ENCODE measurements at regions not wholly inside any gene's neighbourhood (a gene's known extent, or its start where the extent isn't known, plus 50 kb on each side); places are given as distances from the start of the nearest gene placed in this dataset.
"Not testable (repeated sequence)": the region's sequence is repeated elsewhere in the genome, so short reads cannot be mapped to it uniquely, and the experiment has no call there.

DNA sequence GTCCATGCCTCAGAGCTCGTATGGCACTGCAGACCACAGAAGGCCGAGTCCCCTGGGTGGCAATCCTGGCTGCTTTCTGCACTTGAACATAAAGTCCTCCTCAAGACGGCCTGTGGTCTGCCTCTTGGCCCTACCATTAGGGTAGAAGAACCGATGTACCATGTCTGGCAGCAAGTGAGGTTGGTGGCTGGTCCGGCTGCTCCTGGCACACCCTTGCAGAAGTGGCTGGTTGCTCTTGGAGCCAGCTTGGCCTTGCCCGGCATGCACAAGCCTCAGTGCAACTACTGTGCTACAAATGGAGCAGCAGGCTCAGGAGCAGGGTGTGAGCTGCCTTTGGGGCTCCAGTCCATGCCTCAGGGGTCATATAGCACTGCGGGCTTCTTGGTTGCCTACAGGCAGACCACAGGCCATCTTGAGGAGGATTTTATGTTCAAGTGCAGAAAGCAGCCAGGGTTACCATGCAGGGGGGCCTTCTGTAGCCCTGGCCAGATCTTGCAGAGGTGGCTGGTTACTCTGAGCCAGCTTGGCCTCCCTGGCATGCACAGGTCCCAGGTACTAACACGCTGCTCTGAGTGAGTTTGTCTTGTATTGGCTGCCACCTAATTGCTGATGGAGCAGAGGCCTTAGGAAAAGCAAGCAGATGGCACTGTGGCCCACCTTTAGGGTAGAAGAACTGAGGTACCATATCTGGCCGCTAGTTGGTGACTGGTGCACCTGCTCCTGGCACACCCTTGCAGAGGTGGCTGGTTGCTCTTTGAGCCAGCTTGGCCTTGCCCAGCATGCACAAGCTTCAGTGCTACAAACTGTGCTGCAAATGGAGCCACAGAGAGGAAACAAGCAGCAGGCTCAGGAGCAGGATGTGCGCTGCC is 106.4 kb downstream of the CCDC74A start:
- H4K20me1 ChIP-seq (ENCODE audit: control insufficient read depth, extremely low read depth, insufficient read depth, low read length); H3K4me2 ChIP-seq (ENCODE audit: control insufficient read depth, extremely low read depth, insufficient read depth, low read depth, low read length); FAIRE-seq; dilution Hi-C loops (cut with MboI; ENCODE audit: extremely low pct_ligation_motif_present, low sequenced_read_pairs); H3K79me2 ChIP-seq (ENCODE audit: control insufficient read depth, insufficient read depth, low read length); H3K36me3 ChIP-seq (ENCODE audit: control insufficient read depth in 2 of 2, extremely low read depth in 1 of 2, insufficient read depth in 2 of 2, low read length in 2 of 2); H3K4me3 ChIP-seq (ENCODE audit: control insufficient read depth in 2 of 3, extremely low read depth in 1 of 3, insufficient read depth in 2 of 3, low read depth in 1 of 3, low read length in 3 of 3); H3K4me1 ChIP-seq (ENCODE audit: control insufficient read depth, extremely low read depth, insufficient read depth, low read length); H3K9me3 ChIP-seq (ENCODE audit: control insufficient read depth, low read depth, low read length); H3K9me1 ChIP-seq (ENCODE audit: control insufficient read depth, extremely low read depth, insufficient read depth, low read length); H3K27me3 ChIP-seq (ENCODE audit: control insufficient read depth, extremely low read depth, insufficient read depth, low read length); H2AFZ ChIP-seq (ENCODE audit: control insufficient read depth, low read length); H3K9ac ChIP-seq (ENCODE audit: control insufficient read depth, extremely low read depth, insufficient read depth, low read length); H3K27ac ChIP-seq (ENCODE audit: control insufficient read depth, insufficient read depth, low read length); DNase-seq (ENCODE audit: low read depth, low spot score): not testable (repeated sequence)

DNA sequence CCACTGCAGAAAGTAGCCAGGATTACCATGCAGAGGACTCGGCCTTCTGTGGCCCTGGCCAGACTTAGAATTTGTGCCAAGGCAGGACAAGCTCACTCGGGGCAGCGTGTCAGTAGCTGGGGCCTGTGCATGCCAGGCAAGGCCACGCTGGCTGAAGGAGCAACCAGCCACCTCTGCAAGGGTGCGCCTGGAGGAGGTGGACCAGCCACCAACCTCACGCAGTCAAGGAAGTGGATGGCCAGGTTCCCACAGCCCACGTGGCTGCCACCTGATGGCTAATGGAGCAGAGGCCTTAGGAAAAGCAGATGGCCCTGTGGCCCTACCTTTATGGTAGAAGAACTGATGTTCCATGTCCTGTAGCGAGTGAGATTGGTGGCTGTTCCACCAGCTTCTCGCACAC is 107.9 kb downstream of the CCDC74A start:
- TF ChIP-seq, protein P1, sequence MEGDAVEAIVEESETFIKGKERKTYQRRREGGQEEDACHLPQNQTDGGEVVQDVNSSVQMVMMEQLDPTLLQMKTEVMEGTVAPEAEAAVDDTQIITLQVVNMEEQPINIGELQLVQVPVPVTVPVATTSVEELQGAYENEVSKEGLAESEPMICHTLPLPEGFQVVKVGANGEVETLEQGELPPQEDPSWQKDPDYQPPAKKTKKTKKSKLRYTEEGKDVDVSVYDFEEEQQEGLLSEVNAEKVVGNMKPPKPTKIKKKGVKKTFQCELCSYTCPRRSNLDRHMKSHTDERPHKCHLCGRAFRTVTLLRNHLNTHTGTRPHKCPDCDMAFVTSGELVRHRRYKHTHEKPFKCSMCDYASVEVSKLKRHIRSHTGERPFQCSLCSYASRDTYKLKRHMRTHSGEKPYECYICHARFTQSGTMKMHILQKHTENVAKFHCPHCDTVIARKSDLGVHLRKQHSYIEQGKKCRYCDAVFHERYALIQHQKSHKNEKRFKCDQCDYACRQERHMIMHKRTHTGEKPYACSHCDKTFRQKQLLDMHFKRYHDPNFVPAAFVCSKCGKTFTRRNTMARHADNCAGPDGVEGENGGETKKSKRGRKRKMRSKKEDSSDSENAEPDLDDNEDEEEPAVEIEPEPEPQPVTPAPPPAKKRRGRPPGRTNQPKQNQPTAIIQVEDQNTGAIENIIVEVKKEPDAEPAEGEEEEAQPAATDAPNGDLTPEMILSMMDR (optimal IDR thresholded peaks at IDR 0.05 in 1 of 3, IDR thresholded peaks at IDR 0.05 in 1 of 3, conservative IDR thresholded peaks at IDR 0.05 in 1 of 3; ENCODE audit: extremely low read depth in 1 of 3, insufficient read depth in 2 of 3, low read length in 3 of 3): no peak
- no peak for TF ChIP-seq EZH2 (IDR thresholded peaks at IDR 0.05; ENCODE audit: low read length)
- dilution Hi-C loops (cut with MboI; ENCODE audit: extremely low pct_ligation_motif_present, low sequenced_read_pairs): no loop called here
- no peak for FAIRE-seq
- no peak overlapping the region for H2AFZ ChIP-seq (ENCODE audit: control insufficient read depth, low read length)
- H3K36me3 ChIP-seq (ENCODE audit: control insufficient read depth in 2 of 2, extremely low read depth in 1 of 2, insufficient read depth in 2 of 2, low read length in 2 of 2): no peaks in the 10 kb centered on the region
- H3K9me1 ChIP-seq (ENCODE audit: control insufficient read depth, extremely low read depth, insufficient read depth, low read length): no peaks in the 10 kb centered on the region
- no peaks in the 10 kb centered on the region for H3K9me3 ChIP-seq (ENCODE audit: control insufficient read depth, low read depth, low read length)
- no peak overlapping the region for H3K9ac ChIP-seq (ENCODE audit: control insufficient read depth, extremely low read depth, insufficient read depth, low read length)
- no peaks in the 10 kb centered on the region for H3K79me2 ChIP-seq (ENCODE audit: control insufficient read depth, insufficient read depth, low read length)
- no peak overlapping the region for H3K4me3 ChIP-seq (ENCODE audit: control insufficient read depth in 2 of 3, extremely low read depth in 1 of 3, insufficient read depth in 2 of 3, low read depth in 1 of 3, low read length in 3 of 3)
- H3K4me2 ChIP-seq (ENCODE audit: control insufficient read depth, extremely low read depth, insufficient read depth, low read depth, low read length): no peak overlapping the region
- no peaks in the 10 kb centered on the region for H4K20me1 ChIP-seq (ENCODE audit: control insufficient read depth, extremely low read depth, insufficient read depth, low read length)
- no peak overlapping the region for H3K27ac ChIP-seq (ENCODE audit: control insufficient read depth, insufficient read depth, low read length)
- H3K27me3 ChIP-seq (ENCODE audit: control insufficient read depth, extremely low read depth, insufficient read depth, low read length): no peaks in the 10 kb centered on the region
- H3K4me1 ChIP-seq (ENCODE audit: control insufficient read depth, extremely low read depth, insufficient read depth, low read length): no peaks in the 10 kb centered on the region
- DNase-seq (ENCODE audit: low read depth, low spot score): no peak

GRCh38 chr2:131636704-131637308 is 109.1 kb downstream of the CCDC74A start:
- H3K9me1 ChIP-seq (ENCODE audit: control insufficient read depth, extremely low read depth, insufficient read depth, low read length); FAIRE-seq; H3K36me3 ChIP-seq (ENCODE audit: control insufficient read depth in 2 of 2, extremely low read depth in 1 of 2, insufficient read depth in 2 of 2, low read length in 2 of 2); H3K79me2 ChIP-seq (ENCODE audit: control insufficient read depth, insufficient read depth, low read length); H3K27ac ChIP-seq (ENCODE audit: control insufficient read depth, insufficient read depth, low read length); H4K20me1 ChIP-seq (ENCODE audit: control insufficient read depth, extremely low read depth, insufficient read depth, low read length); H3K9me3 ChIP-seq (ENCODE audit: control insufficient read depth, low read depth, low read length); H3K4me2 ChIP-seq (ENCODE audit: control insufficient read depth, extremely low read depth, insufficient read depth, low read depth, low read length); DNase-seq (ENCODE audit: low read depth, low spot score); H3K4me1 ChIP-seq (ENCODE audit: control insufficient read depth, extremely low read depth, insufficient read depth, low read length); H3K4me3 ChIP-seq (ENCODE audit: control insufficient read depth in 2 of 3, extremely low read depth in 1 of 3, insufficient read depth in 2 of 3, low read depth in 1 of 3, low read length in 3 of 3); H2AFZ ChIP-seq (ENCODE audit: control insufficient read depth, low read length); H3K9ac ChIP-seq (ENCODE audit: control insufficient read depth, extremely low read depth, insufficient read depth, low read length); dilution Hi-C loops (cut with MboI; ENCODE audit: extremely low pct_ligation_motif_present, low sequenced_read_pairs); H3K27me3 ChIP-seq (ENCODE audit: control insufficient read depth, extremely low read depth, insufficient read depth, low read length): not testable (repeated sequence)

GRCh38 chr2:131639001-131639620 is 111.4 kb downstream of the CCDC74A start:
- H3K9me3 ChIP-seq (ENCODE audit: control insufficient read depth, low read depth, low read length); DNase-seq (ENCODE audit: low read depth, low spot score); H3K4me2 ChIP-seq (ENCODE audit: control insufficient read depth, extremely low read depth, insufficient read depth, low read depth, low read length); dilution Hi-C loops (cut with MboI; ENCODE audit: extremely low pct_ligation_motif_present, low sequenced_read_pairs); FAIRE-seq; H2AFZ ChIP-seq (ENCODE audit: control insufficient read depth, low read length); H3K9ac ChIP-seq (ENCODE audit: control insufficient read depth, extremely low read depth, insufficient read depth, low read length); H3K27me3 ChIP-seq (ENCODE audit: control insufficient read depth, extremely low read depth, insufficient read depth, low read length); H3K4me1 ChIP-seq (ENCODE audit: control insufficient read depth, extremely low read depth, insufficient read depth, low read length); H3K4me3 ChIP-seq (ENCODE audit: control insufficient read depth in 2 of 3, extremely low read depth in 1 of 3, insufficient read depth in 2 of 3, low read depth in 1 of 3, low read length in 3 of 3); H3K79me2 ChIP-seq (ENCODE audit: control insufficient read depth, insufficient read depth, low read length); H4K20me1 ChIP-seq (ENCODE audit: control insufficient read depth, extremely low read depth, insufficient read depth, low read length); H3K36me3 ChIP-seq (ENCODE audit: control insufficient read depth in 2 of 2, extremely low read depth in 1 of 2, insufficient read depth in 2 of 2, low read length in 2 of 2); H3K9me1 ChIP-seq (ENCODE audit: control insufficient read depth, extremely low read depth, insufficient read depth, low read length); H3K27ac ChIP-seq (ENCODE audit: control insufficient read depth, insufficient read depth, low read length): not testable (repeated sequence)
